GM18861 (cell line): ENCODE measurements at regions not wholly inside any gene's neighbourhood (a gene's known extent, or its start where the extent isn't known, plus 50 kb on each side); places are given as distances from the start of the nearest gene placed in this dataset.

Experiments used
- ATAC-seq: cut with Tn5 transposase; IDR thresholded peaks from one replicate; pipeline ENCODE4 v1.9.1; 2021; ENCODE audit not compliant: unreplicated experiment

GRCh38 chr13:100817928-100818327 is 143.3 kb upstream of the TMTC4 start:
- ATAC-seq: no peak

- ATAC-seq: no peak
Measured at GRCh38 chr13:100815476-100816046, 141.0 kb upstream of the TMTC4 start.

- no peak for ATAC-seq
Measured at GRCh38 chr13:100812982-100813584, 138.5 kb upstream of the TMTC4 start.

- ATAC-seq: no peak
Measured at GRCh38 chr13:100811928-100812327, 137.3 kb upstream of the TMTC4 start.

- ATAC-seq: no peak
Measured at GRCh38 chr13:100811024-100811865, 136.7 kb upstream of the TMTC4 start.

GRCh38 chr13:100810481-100810880 is 135.9 kb upstream of the TMTC4 start:
- ATAC-seq: no peak

- no peak for ATAC-seq
Measured at GRCh38 chr13:100809856-100810255, 135.3 kb upstream of the TMTC4 start.

GRCh38 chr13:100809129-100809390 is 134.5 kb upstream of the TMTC4 start:
- no peak for ATAC-seq

GRCh38 chr13:100808330-100809128 is 133.9 kb upstream of the TMTC4 start:
- ATAC-seq: no peak

- ATAC-seq: no peak
Measured at GRCh38 chr13:100803091-100803490, 128.5 kb upstream of the TMTC4 start.

- ATAC-seq: no peak
Measured at GRCh38 chr13:100800283-100800875, 125.8 kb upstream of the TMTC4 start.

GRCh38 chr13:100798739-100799361 is 124.3 kb upstream of the TMTC4 start:
- ATAC-seq: no peak

GRCh38 chr13:100797921-100798320 is 123.3 kb upstream of the TMTC4 start:
- ATAC-seq: no peak

- no peak for ATAC-seq
Measured at GRCh38 chr13:100796463-100796862, 121.9 kb upstream of the TMTC4 start.

- ATAC-seq: no peak
Measured at GRCh38 chr13:100794575-100794974, 120.0 kb upstream of the TMTC4 start.

GRCh38 chr13:100790405-100790804 is 115.8 kb upstream of the TMTC4 start:
- ATAC-seq: no peak

GRCh38 chr13:100789968-100790367 is 115.4 kb upstream of the TMTC4 start:
- ATAC-seq: no peak

- no peak for ATAC-seq
Measured at GRCh38 chr13:100789481-100789880, 114.9 kb upstream of the TMTC4 start.

GRCh38 chr13:100789025-100789424 is 114.4 kb upstream of the TMTC4 start:
- no peak for ATAC-seq

- no peak for ATAC-seq
Measured at GRCh38 chr13:100788540-100788939, 113.9 kb upstream of the TMTC4 start.

GRCh38 chr13:100787899-100788298 is 113.3 kb upstream of the TMTC4 start:
- no peak for ATAC-seq
